ENCODE measurements at regions not wholly inside any gene's neighbourhood (a gene's known extent, or its start where the extent isn't known, plus 50 kb on each side); places are given as distances from the start of the nearest gene placed in this dataset.

DNA sequence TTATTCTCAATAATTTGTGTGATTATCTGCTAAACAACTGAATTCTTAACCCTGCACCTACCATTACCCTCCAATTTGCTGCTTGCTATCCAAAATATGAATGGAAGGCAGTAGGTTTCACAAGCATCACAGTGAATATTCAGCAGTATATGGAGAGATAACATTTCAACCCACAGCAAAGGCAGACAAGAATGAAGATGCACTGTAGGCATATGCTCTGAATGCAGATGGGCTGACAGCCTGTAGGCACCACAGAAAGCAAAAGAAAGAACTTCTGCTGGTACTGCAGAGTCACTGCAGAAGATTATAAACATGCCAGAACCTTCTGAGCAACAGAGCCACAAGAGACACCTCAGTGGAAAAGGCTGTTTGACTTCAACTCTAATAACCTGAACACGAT lies 63.6 kb upstream of the SLC12A2 start:
- TF ChIP-seq, protein P1, sequence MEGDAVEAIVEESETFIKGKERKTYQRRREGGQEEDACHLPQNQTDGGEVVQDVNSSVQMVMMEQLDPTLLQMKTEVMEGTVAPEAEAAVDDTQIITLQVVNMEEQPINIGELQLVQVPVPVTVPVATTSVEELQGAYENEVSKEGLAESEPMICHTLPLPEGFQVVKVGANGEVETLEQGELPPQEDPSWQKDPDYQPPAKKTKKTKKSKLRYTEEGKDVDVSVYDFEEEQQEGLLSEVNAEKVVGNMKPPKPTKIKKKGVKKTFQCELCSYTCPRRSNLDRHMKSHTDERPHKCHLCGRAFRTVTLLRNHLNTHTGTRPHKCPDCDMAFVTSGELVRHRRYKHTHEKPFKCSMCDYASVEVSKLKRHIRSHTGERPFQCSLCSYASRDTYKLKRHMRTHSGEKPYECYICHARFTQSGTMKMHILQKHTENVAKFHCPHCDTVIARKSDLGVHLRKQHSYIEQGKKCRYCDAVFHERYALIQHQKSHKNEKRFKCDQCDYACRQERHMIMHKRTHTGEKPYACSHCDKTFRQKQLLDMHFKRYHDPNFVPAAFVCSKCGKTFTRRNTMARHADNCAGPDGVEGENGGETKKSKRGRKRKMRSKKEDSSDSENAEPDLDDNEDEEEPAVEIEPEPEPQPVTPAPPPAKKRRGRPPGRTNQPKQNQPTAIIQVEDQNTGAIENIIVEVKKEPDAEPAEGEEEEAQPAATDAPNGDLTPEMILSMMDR (IDR thresholded peaks at IDR 0.05), result no peak
- TF ChIP-seq, protein P2, sequence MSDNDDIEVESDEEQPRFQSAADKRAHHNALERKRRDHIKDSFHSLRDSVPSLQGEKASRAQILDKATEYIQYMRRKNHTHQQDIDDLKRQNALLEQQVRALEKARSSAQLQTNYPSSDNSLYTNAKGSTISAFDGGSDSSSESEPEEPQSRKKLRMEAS (IDR thresholded peaks at IDR 0.05; ENCODE audit: low read depth), result no peak
- TF ChIP-seq JUND (IDR thresholded peaks at IDR 0.05), result no peak
- TF ChIP-seq, protein P3, sequence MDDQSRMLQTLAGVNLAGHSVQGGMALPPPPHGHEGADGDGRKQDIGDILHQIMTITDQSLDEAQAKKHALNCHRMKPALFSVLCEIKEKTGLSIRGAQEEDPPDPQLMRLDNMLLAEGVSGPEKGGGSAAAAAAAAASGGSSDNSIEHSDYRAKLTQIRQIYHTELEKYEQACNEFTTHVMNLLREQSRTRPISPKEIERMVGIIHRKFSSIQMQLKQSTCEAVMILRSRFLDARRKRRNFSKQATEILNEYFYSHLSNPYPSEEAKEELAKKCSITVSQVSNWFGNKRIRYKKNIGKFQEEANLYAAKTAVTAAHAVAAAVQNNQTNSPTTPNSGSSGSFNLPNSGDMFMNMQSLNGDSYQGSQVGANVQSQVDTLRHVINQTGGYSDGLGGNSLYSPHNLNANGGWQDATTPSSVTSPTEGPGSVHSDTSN (IDR thresholded peaks at IDR 0.05), result no peak
- TF ChIP-seq, protein P4, sequence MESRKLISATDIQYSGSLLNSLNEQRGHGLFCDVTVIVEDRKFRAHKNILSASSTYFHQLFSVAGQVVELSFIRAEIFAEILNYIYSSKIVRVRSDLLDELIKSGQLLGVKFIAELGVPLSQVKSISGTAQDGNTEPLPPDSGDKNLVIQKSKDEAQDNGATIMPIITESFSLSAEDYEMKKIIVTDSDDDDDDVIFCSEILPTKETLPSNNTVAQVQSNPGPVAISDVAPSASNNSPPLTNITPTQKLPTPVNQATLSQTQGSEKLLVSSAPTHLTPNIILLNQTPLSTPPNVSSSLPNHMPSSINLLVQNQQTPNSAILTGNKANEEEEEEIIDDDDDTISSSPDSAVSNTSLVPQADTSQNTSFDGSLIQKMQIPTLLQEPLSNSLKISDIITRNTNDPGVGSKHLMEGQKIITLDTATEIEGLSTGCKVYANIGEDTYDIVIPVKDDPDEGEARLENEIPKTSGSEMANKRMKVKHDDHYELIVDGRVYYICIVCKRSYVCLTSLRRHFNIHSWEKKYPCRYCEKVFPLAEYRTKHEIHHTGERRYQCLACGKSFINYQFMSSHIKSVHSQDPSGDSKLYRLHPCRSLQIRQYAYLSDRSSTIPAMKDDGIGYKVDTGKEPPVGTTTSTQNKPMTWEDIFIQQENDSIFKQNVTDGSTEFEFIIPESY (IDR thresholded peaks at IDR 0.05; ENCODE audit: borderline replicate concordance, low read depth), result no peak
- no peak for TF ChIP-seq RCOR1 (IDR thresholded peaks at IDR 0.05; ENCODE audit: low read length)
- no peak for TF ChIP-seq TEAD4 (IDR thresholded peaks at IDR 0.05; ENCODE audit: borderline replicate concordance, insufficient read depth)
- no peak for TF ChIP-seq RFX5 (IDR thresholded peaks at IDR 0.05; ENCODE audit: low read length)
- no peak for TF ChIP-seq EZH2phosphoT487 (IDR thresholded peaks at IDR 0.05; ENCODE audit: borderline replicate concordance, low read depth)
- TF ChIP-seq EP300 (IDR thresholded peaks at IDR 0.05; ENCODE audit: borderline replicate concordance in 1 of 2, low read depth in 1 of 2, low read length in 1 of 2), result no peak
- TF ChIP-seq SIN3A (IDR thresholded peaks at IDR 0.05; ENCODE audit: borderline replicate concordance, low read depth, low read length), result no peak
- TF ChIP-seq POLR2AphosphoS5 (IDR thresholded peaks at IDR 0.05; ENCODE audit: low read depth, low read length), result no peak
- TF ChIP-seq, protein P5, sequence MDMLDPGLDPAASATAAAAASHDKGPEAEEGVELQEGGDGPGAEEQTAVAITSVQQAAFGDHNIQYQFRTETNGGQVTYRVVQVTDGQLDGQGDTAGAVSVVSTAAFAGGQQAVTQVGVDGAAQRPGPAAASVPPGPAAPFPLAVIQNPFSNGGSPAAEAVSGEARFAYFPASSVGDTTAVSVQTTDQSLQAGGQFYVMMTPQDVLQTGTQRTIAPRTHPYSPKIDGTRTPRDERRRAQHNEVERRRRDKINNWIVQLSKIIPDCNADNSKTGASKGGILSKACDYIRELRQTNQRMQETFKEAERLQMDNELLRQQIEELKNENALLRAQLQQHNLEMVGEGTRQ (IDR thresholded peaks at IDR 0.05; ENCODE audit: borderline replicate concordance, low read depth, low read length), result no peak
- TF ChIP-seq RAD21 (IDR thresholded peaks at IDR 0.05; ENCODE audit: low read length), result no peak
